Right lobe of liver (tissue), 4 donors: ENCODE measurements at regions not wholly inside any gene's neighbourhood (a gene's known extent, or its start where the extent isn't known, plus 50 kb on each side); places are given as distances from the start of the nearest gene placed in this dataset.

Experiments
- POLR2A ChIP-seq: fragments of 450-650 bp; IDR thresholded peaks from one replicate; pipeline ENCODE4 v1.6.1; 2017; ENCODE audit warnings: antibody characterized with exemption, mild to moderate bottlenecking
- TF ChIP-seq, protein P1 (sequence below), 4 donors: fragments of 200-600 bp in 3 of 4; fragments of 450-650 bp in 1 of 4; IDR thresholded peaks; one replicate each; pipeline versions ENCODE4 v1.5.1 to v1.8.0; 2016 to 2022; ENCODE audit warnings: antibody characterized with exemption in 4 of 4, mild to moderate bottlenecking in 2 of 4
- donor health status: DM: no; HTN: no; CAD: no.
- donor health status: DM: no; HTN: no; CAD: no.
- donor health status: DM: no; HTN: yes; CAD: no.

DNA sequence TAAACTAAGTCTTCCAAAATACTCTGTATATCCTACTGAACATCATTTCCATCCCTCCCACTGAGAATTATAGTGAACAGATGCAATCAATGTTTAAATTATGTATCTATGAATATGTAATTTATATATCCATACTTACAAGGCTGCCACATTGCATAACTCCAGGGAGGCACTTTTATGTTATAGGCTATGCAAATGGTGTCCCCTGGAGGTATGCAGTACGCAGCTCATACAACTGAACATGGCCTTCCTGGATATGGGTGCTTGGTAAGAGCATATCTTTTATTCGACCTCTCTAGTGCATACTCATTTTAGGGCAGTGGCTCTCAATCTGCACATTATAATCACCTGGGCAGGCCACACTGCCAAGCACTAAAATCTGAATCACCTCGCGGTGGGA, 127.3 kb downstream of the BANF2 start:
- TF ChIP-seq, protein P1, sequence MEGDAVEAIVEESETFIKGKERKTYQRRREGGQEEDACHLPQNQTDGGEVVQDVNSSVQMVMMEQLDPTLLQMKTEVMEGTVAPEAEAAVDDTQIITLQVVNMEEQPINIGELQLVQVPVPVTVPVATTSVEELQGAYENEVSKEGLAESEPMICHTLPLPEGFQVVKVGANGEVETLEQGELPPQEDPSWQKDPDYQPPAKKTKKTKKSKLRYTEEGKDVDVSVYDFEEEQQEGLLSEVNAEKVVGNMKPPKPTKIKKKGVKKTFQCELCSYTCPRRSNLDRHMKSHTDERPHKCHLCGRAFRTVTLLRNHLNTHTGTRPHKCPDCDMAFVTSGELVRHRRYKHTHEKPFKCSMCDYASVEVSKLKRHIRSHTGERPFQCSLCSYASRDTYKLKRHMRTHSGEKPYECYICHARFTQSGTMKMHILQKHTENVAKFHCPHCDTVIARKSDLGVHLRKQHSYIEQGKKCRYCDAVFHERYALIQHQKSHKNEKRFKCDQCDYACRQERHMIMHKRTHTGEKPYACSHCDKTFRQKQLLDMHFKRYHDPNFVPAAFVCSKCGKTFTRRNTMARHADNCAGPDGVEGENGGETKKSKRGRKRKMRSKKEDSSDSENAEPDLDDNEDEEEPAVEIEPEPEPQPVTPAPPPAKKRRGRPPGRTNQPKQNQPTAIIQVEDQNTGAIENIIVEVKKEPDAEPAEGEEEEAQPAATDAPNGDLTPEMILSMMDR (IDR thresholded peaks at IDR 0.05): no peak
- no peak for TF ChIP-seq POLR2A
